ENCODE measurements at regions not wholly inside any gene's neighbourhood (a gene's known extent, or its start where the extent isn't known, plus 50 kb on each side); places are given as distances from the start of the nearest gene placed in this dataset.
"Not testable (repeated sequence)": the region's sequence is repeated elsewhere in the genome, so short reads cannot be mapped to it uniquely, and the experiment has no call there.

GRCh38 chr18:71038196-71038595 lies 749.4 kb downstream of the SOCS6 start:
- Histone ChIP-seq H3K27ac (ENCODE audit: low read length) (no peak overlapping the region), H2AFZ (ENCODE audit: low read length) (no peak overlapping the region), H3F3A (ENCODE audit: insufficient read depth, low read length) (no peaks in the 10 kb centered on the region), H3K79me2 (ENCODE audit: low read length) (no peaks in the 10 kb centered on the region), H3K9me3 (replicated peaks; ENCODE audit: insufficient read depth, low read length) (no peaks in the 10 kb centered on the region), H3K4me2 (ENCODE audit: low read depth, low read length) (no peak overlapping the region), H3K9ac (ENCODE audit: low read length) (no peak overlapping the region), H3K36me3 (replicated peaks; ENCODE audit: insufficient read depth, low read length) (no peaks in the 10 kb centered on the region), H3K27me3 (replicated peaks; ENCODE audit: insufficient read depth, low read length) (no peaks in the 10 kb centered on the region), H4K20me1 (ENCODE audit: insufficient read depth, low read length) (no peaks in the 10 kb centered on the region), H3K9me2 (replicated peaks; ENCODE audit: insufficient read depth, low read length) (no peaks in the 10 kb centered on the region), H3K4me3 (ENCODE audit: low read length) (no peak overlapping the region), H3K4me1 (ENCODE audit: low read length) (no peaks in the 10 kb centered on the region)
- TF ChIP-seq EZH2 (optimal IDR thresholded peaks at IDR 0.05; ENCODE audit: low read depth, low read length), result no peak
- TF ChIP-seq, protein P1, sequence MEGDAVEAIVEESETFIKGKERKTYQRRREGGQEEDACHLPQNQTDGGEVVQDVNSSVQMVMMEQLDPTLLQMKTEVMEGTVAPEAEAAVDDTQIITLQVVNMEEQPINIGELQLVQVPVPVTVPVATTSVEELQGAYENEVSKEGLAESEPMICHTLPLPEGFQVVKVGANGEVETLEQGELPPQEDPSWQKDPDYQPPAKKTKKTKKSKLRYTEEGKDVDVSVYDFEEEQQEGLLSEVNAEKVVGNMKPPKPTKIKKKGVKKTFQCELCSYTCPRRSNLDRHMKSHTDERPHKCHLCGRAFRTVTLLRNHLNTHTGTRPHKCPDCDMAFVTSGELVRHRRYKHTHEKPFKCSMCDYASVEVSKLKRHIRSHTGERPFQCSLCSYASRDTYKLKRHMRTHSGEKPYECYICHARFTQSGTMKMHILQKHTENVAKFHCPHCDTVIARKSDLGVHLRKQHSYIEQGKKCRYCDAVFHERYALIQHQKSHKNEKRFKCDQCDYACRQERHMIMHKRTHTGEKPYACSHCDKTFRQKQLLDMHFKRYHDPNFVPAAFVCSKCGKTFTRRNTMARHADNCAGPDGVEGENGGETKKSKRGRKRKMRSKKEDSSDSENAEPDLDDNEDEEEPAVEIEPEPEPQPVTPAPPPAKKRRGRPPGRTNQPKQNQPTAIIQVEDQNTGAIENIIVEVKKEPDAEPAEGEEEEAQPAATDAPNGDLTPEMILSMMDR (IDR thresholded peaks at IDR 0.05; ENCODE audit: low read length), result no peak
- no peak for TF ChIP-seq EZH2phosphoT487 (IDR thresholded peaks at IDR 0.05; ENCODE audit: low read length)
- DNase-seq, result no peak

- Histone ChIP-seq H3K79me2 (ENCODE audit: low read length) (no peaks in the 10 kb centered on the region), H4K20me1 (ENCODE audit: insufficient read depth, low read length) (no peaks in the 10 kb centered on the region), H3F3A (ENCODE audit: insufficient read depth, low read length) (no peaks in the 10 kb centered on the region), H3K4me1 (ENCODE audit: low read length) (no peaks in the 10 kb centered on the region), H3K9me3 (replicated peaks; ENCODE audit: insufficient read depth, low read length) (no peaks in the 10 kb centered on the region), H3K27me3 (replicated peaks; ENCODE audit: insufficient read depth, low read length) (no peaks in the 10 kb centered on the region), H3K9ac (ENCODE audit: low read length) (no peak overlapping the region), H3K36me3 (replicated peaks; ENCODE audit: insufficient read depth, low read length) (no peaks in the 10 kb centered on the region), H3K4me3 (ENCODE audit: low read length) (no peak overlapping the region), H2AFZ (ENCODE audit: low read length) (no peak overlapping the region), H3K9me2 (replicated peaks; ENCODE audit: insufficient read depth, low read length) (no peaks in the 10 kb centered on the region), H3K4me2 (ENCODE audit: low read depth, low read length) (no peak overlapping the region), H3K27ac (ENCODE audit: low read length) (no peak overlapping the region)
- TF ChIP-seq EZH2 (optimal IDR thresholded peaks at IDR 0.05; ENCODE audit: low read depth, low read length) (no peak), EZH2phosphoT487 (IDR thresholded peaks at IDR 0.05; ENCODE audit: low read length) (no peak)
- TF ChIP-seq, protein P1 (IDR thresholded peaks at IDR 0.05; ENCODE audit: low read length), result no peak
- DNase-seq, result no peak
Measured at GRCh38 chr18:71036783-71037182, 747.9 kb downstream of the SOCS6 start.

- not testable (repeated sequence) for H3K9ac ChIP-seq (ENCODE audit: low read length)
Measured at GRCh38 chr18:71031296-71032191, 742.7 kb downstream of the SOCS6 start.

DNA sequence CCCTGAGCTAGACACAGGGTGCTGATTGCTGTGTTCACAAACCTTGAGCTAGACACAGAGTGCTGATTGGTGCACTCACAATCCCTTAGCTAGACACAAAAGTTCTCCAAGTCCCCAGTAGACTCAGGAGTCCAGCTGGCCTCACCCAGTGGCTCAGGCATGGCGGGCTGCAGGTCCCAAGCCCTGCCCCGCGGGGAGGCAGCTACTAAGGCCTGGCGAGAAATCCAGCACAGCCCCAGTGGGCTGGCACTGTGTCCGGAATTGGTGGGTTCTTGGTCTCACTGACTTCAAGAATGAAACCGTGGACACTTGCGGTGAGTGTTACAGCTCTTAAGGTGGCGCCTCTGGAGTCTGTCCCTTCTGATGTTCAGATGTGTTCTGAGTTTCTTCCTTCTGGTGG lies 741.2 kb downstream of the SOCS6 start:
- H3F3A ChIP-seq (ENCODE audit: insufficient read depth, low read length); H3K9me3 ChIP-seq (replicated peaks; ENCODE audit: insufficient read depth, low read length); H3K79me2 ChIP-seq (ENCODE audit: low read length); H3K27ac ChIP-seq (ENCODE audit: low read length); H3K4me2 ChIP-seq (ENCODE audit: low read depth, low read length); H3K4me3 ChIP-seq (ENCODE audit: low read length); H3K9me2 ChIP-seq (replicated peaks; ENCODE audit: insufficient read depth, low read length); H4K20me1 ChIP-seq (ENCODE audit: insufficient read depth, low read length); H3K27me3 ChIP-seq (replicated peaks; ENCODE audit: insufficient read depth, low read length); H3K9ac ChIP-seq (ENCODE audit: low read length); H3K36me3 ChIP-seq (replicated peaks; ENCODE audit: insufficient read depth, low read length); H2AFZ ChIP-seq (ENCODE audit: low read length); H3K4me1 ChIP-seq (ENCODE audit: low read length); DNase-seq: not testable (repeated sequence)

More at GRCh38 chr18:71031296-71032191, 742.7 kb downstream of the SOCS6 start:
- not testable (repeated sequence) for H3K4me3 ChIP-seq (ENCODE audit: low read length); DNase-seq; H3F3A ChIP-seq (ENCODE audit: insufficient read depth, low read length); H3K27me3 ChIP-seq (replicated peaks; ENCODE audit: insufficient read depth, low read length); H3K27ac ChIP-seq (ENCODE audit: low read length); H3K36me3 ChIP-seq (replicated peaks; ENCODE audit: insufficient read depth, low read length); H3K79me2 ChIP-seq (ENCODE audit: low read length); H3K4me1 ChIP-seq (ENCODE audit: low read length); H3K4me2 ChIP-seq (ENCODE audit: low read depth, low read length); H3K9me3 ChIP-seq (replicated peaks; ENCODE audit: insufficient read depth, low read length); H4K20me1 ChIP-seq (ENCODE audit: insufficient read depth, low read length); H3K9me2 ChIP-seq (replicated peaks; ENCODE audit: insufficient read depth, low read length); H2AFZ ChIP-seq (ENCODE audit: low read length)
